NCI-H1694 treated with DMSO at 0.1 percent for 48 hours (cell line): ENCODE measurements at regions not wholly inside any gene's neighbourhood (a gene's known extent, or its start where the extent isn't known, plus 50 kb on each side); places are given as distances from the start of the nearest gene placed in this dataset.
"Not testable (repeated sequence)": the region's sequence is repeated elsewhere in the genome, so short reads cannot be mapped to it uniquely, and the experiment has no call there.

Experiments
- DNase-seq: peaks from one replicate; lab custom pipeline; 2025; lab: John Stamatoyannopoulos, UW

DNA sequence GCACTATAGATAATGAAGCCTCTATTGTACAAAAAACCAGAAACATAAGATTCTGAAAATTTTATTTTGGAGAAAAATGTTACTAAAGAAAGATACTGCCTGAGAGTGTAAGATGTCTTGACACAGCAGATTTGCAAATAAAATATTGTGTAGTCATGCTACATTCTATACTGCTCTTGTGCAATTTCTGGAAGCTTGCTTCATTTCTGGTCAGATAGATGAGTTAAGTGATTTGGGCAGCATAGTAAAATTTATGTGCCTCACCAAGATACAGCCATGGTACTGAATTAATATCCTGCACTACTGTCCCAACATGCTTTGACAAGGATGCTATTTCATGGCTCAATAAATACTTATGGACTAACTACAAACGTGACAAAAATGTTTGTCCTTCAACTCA, 55.1 kb upstream of the STARD13 start:
- DNase-seq, result no peak

DNA sequence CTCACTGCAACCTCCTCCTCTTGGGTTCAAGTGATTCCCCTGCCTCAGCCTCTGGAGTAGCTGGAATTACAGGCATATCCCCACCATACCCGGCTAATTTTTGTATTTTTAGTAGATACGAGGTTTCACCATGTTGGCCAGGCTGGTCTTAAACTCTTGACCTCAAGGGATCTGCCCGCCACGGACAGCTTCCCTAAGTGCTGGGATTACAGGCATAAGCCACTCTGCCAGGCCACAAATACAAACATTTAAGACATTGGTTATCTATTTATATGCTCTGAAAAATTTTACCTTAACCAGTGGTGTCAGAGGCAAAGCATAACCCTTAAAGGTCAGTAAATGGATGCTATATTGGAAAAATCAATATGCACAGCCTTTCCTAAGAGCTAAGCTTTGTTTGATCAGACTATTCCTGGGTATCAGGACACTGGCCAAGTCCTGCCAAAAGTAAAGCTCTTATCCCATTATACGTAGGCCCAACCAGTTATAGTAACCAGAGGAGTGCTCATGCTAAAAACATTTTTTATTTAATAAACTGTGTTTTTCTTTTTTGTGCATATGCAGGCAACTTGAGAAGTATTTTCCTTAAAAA, 56.4 kb upstream of the STARD13 start:
- no peak for DNase-seq

DNA sequence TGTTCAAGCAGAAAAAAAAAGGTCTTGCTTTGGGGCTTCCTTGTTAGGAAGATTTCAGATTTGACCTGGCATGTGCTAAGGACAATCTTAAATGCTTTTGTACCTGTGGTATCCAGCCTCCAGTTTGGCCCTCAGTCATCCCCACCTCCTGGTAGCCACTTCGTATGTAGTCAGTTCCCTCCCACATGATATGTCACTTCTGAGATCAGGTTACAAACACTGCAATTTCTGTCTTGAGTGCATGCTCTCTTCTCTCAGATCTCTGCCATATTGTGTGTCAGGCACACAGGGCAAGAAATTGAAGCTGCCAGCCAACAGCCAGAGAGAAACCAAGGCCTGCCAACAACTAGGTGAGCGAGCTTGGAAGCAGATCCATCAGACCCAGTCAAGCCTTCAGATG, 60.3 kb upstream of the STARD13 start:
- no peak for DNase-seq

DNA sequence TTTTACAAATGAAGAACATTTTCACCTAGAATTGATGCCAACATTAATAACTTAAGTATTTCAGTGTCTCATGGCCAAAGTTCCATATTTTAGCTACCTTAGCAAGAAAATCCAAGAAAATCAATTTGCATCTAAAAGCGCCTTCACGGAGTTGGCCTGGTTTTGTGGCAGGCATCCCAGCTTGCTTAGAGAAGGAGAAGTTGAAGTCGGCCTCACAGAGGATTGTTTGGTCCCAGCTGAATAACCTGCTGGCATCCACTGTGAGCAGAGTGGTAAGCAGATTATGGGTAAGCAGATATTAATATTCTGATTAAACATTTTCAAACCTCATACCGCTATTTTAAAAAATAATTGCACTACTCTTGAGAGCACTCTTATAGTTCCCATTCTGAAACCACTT, 62.3 kb upstream of the STARD13 start:
- DNase-seq, result no peak

DNA sequence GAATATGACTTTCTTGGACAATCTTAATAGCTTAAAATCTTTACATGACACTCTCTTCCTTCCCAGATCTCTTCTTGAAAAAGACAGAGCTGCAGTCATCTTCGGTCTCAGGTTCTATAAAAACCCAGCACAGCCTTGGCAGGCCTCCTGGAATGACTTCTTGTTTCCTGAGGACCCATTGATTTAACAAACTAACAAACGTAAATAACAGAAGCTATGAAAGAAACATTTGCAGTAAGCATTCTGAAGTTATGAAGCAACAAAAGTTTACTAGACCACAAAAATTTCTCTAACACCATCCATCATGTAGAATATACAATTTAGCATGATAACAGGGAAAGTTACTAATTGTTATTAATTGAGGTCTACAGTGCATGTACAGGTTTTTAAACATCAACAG, 62.8 kb upstream of the STARD13 start:
- DNase-seq, result no peak

DNA sequence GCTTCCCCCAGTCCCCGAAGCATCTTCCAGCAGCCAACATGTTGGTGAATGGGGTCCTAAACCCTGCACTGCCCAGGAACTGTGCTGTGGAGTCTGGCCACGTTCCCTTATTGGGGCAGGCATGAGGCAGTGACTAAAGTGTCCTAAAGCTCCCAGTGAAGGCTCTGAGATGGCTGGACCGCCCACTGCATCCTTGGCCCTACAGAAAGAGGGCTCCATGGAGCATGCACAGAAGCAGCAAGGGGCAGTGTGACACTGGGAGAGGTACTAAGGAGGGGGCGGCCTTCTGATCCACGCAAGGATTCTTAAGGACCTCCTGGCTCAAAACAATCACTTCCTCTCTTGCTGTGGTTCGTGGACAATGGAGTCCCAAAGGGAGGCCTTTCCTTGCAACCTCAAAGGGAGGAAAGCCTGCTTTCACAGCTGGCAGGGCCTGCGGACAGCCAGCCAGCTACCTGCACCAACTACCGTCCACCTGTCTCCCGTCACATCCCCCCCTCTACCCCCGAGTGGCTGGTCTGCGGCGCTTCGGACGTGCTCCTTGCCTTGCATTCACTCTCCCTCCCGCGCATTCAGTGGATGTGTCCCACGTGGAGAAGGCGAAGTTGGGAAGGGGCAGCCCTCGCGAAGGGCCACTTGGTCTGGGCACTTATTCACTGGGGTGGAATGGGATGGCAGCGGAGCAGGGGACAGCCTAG, 63.9 kb upstream of the STARD13 start:
- DNase-seq, result no peak

DNA sequence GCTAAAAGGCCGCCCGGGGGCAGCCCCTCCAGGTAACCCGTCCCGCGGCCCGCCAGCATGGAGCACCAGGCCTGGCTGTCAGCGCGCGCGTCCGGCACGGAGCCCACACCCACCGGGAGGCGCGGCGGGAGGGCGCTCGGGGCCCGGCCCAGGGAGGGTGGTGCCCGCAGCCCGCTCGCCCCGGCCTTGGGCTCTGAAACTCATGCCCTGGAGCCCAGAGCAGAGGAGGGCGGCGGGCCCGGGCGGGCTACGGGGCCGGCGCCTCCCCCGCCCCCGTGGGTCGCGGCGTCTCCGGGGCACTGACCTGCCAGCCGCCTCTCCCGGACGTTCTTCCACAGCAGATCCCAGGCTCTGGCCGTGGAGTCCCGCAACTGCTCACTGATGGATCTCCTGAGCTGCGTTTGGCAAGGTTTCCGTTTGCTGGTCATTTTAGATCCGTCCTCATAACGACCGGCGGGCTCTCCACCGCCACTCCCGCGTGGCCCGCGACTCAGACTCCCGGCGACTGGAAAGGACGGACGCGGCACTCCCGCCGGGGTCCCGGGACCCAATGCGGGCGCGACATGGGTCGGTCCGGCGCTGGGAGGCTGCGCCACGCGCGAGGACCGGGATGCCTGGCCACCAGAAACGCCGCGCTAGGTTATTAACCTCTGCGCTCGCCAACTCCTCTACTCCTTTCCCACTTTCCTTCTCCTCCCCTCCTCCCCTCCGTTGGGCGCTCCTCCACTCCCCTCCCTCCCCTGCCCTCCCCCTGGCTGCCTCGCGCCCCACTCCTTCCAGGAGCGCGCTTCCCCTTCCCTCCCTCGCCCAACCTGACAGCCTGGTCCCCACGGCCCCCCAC, 64.7 kb upstream of the STARD13 start:
- no peak for DNase-seq

DNA sequence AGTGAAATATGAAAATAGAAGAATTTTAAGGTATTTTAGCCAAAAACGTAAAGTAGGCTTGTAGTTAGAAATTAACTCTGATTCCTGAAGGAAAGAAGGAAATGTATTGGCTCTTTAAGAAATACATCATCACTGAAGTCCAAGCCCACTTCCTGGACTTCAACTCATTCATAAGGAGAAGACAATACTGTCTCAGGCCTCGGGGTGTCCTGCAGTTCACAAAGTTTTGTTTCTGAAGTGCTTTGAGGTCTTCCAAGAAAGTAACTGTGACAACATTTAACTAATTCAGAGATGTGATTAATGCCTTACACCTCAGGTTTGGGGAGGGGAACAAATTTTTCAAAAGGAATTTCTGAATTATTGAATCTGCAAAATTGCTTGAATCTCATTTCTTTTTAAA, 65.8 kb upstream of the STARD13 start:
- DNase-seq, result no peak

DNA sequence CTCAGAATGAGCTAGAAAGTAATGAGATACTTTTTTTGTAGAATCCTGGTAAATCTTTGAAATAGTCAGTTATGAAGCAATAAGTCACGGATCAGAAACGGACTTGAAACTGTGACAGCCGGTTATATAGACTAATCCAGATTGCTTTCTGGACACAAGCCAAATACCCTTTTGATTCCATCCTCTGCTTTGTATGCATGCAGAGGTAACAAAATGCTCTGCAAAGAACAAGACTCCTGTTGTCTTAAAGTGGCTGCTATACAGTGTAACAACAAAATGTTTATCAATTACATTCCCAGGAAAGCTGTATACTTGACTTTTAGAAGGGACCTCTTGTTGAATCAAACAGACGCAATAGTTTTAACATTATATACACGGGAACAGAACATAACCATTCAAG, 66.5 kb upstream of the STARD13 start:
- DNase-seq, result peak; percentile 73

DNA sequence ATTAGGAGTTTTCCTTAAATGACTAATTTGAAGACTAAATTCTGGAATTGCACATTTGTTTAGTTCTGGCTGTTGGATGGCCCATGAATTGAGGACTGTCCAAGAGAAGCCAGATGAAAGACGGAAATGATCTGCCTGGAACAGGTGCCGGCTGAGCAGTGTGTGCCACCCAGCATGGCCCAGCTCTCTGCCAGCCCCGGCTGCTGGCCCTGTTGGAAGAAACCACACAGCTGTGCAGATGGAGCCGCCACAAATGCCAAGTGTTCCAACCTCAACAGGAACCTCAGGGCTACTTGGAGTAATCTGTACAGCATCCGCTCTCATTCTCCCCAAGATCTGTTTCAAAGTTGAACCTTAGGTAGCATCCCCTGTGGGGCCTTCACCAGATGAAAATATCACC, 67.0 kb upstream of the STARD13 start:
- DNase-seq, result peak; percentile 65

DNA sequence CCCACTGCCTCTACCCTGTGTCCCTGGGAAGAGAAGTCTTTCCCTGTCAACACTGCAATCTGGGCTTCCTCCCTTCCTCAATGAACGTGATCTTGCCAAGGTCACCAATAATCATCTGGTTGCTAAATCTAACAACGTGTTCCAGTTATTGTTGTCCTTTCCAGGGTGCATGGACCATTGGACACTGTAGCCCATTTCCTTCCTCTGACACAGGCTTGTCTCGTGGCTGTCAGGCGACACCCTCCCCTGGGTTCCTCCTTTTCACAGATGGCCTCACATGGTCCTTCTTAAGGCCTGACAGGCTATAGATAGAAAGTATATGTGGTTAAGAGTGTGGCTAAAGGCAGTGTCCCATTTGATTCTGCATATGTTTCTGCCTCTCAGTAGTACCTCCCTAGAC, 67.7 kb upstream of the STARD13 start:
- no peak for DNase-seq

DNA sequence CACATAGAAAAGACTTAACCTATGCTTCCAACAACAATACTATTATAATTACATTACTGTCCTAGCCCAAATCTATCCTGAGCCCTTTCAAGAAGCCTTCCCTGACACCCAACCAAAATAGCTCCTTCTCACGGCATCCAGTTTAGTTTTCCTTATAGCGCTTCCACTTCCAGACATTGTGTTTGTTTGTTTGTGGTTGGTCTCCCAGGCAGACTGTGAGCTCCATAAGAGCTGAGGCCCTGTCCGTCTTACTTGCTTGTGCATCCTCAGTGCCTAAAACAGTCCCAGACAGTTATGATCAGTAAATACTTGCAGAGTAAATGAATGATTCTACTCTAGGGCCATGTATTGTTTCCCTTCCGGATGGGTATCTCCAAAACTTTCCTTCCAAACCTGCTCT, 68.1 kb upstream of the STARD13 start:
- DNase-seq, result no peak

DNA sequence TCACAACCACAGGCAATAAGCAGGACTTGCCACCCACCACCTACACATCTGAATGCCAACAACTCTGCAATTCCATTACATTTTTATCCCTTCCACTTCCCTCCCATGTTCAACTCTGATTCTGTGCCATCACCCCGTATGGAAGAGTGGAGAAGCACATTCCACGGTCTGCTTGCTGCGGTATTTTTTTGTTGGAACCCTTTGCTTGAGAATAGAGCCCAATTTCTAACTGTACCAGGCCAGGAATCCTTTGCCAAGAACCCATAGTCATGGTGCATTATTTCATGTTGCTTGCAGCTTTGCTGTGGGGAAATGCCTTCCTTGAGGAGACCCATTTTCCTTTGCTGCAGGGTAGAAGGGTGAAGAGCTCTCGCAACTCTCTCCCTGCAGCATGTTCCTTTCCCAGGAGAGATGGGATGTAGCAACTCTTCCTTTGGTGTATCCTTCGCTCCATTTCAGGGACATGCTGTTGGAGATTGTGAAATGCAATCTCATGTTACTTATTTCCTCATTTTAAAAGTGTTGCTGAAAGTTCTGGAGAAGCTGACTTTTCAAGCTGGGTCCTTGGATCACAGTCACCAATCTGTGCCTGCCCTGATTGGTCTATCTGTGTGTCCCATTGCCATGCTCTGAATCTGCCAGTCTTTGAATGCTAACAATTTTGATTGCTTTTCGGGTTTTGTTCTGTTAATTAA, 69.8 kb upstream of the STARD13 start:
- DNase-seq, result no peak

DNA sequence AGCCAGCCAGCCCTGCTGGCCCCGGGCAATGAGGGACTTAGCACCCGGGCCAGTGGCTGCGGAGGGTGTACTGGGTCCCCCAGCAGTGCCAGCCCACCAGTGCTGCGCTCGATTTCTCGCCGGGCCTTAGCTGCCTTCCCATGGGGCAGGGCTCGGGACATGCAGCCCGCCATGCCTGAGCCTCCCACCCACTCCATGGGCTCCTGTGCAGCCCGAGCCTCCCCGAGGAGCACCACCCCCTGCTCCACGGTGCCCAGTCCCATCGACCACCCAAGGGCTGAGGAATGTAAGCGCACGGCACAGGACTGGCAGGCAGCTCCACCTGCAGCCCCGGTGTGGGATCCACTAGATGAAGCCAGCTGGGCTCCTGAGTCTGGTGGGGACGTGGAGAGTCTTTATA, 72.5 kb upstream of the STARD13 start:
- DNase-seq, result not testable (repeated sequence)

DNA sequence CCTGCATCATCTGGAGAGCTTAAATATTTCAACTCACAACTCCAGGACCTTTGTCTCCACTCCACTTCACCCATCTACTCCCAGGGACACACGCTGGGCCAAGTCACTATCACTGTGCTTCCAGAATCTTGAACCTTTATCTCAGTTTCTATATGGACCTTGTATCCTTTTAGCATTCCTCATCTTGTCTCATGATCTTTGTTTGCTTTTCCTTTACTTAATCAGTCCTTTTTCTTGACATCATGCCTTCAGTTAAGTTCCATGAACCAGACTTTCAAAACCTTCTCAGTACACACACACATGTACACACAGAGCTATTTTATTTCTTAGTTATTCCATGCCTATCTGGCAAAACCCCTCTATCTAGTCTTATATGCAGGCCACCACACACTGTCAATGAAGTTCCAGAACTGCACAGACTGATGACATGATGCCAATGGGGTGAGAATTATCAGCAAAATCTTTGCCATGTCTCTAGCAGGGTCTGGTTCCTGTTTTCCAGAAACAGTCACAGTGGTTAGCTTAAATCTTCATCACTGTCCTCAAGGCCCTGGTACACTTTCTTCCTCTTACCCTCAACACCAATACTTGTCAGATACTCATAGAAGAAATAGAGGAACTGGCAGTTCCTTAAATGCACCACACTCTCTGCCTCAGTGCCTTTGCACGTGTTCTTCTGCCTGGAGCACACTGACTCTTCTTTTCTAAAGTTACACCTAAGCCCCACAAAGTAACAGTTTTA, 77.6 kb upstream of the STARD13 start:
- DNase-seq, result no peak

DNA sequence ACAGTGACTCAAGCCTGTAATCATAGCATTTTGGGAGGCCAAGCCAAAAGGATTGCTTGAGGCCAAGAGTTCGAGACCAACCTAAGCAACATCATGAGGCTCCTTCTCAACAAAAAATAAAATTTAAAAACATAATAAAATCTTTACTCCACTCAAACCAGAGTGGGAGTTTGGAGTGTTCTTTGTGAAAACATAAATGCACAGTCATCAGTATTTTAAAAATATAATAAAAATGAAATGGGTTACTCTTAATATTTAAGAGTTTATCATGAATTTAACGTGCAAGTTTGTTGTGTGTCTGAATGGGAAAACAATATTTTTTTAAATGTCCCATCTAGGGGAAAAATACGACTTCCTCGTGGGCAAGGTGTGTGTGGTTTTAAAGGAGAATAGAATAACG, 78.6 kb upstream of the STARD13 start:
- DNase-seq, result no peak

DNA sequence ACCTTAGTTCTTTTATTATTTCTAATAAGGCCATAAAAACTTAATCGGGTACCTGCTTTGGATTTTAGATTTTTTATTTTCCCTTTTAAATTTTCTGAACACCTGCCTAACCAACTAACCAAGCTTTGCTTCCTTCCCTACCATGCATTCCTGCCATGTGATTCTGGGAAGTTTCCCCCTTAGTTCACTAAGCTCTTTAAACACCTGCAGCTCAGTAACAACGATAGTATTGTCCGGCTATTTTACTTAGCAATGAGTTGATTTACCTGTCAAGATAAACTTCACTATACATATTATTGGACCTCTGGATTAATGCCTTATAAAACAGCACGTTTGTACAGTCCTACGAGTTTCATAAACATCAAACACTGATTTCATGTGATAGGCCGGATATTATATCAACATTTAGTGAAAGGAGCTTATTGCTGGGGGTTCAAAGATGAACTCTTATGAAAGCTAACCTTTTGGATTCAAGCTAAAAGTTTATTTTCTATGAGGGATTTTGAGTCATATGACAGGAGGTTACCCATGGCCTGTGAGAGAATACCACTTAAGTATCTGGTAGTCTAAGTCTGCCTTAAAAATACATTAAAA, 81.0 kb upstream of the STARD13 start:
- no peak for DNase-seq

DNA sequence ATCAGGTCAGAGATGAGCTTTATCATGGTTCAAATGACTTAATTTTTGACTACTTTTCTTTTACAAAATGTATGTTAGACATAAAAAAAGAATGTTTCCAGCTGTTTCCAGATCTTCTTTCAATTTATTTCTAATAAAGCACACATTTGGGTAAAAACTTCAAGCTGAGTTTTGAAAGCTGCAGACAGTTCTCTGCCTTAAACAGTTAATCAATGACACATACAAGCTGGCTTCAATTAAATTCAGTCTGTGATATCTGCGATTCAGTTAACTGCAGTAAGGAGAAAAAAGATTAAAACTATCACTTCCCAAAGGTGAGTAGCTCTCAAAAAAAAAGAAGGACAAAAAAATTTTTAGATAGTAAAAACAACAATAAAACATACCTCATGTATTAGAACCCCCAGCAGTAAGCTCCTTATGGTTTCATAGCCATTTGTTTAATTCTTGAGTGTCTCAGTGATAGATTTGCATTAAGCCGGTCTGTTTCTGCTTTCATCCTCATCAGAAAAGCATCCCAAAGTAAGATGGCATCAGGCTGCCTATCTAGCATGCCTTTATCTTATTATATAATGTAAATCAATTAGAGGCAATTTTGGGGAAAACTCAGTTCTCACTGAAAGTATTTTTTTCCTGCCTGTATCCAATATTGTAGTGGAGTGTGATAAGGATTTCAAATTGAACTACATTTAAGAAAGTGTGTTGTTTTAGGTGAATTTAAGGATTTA, 81.8 kb upstream of the STARD13 start:
- DNase-seq, result no peak

DNA sequence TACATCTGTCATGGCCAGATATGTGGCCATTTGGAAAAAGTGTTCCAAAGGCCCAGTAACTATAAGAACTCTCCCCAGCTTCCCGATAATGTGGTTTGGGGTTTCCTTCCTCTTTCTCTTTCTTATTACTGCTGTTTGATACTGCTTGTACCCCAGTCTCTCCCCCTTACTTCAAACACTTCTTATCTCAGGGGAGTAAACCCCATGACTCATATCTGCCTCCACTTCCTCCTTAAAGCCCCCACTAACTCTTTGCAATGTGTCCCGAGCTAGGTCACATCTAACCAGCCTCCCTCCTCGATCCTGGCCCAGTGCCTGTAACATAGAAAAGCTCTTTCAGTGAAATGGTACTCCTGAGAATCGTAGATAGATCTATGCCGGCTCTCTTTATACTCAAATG, 82.4 kb upstream of the STARD13 start:
- DNase-seq, result no peak

DNA sequence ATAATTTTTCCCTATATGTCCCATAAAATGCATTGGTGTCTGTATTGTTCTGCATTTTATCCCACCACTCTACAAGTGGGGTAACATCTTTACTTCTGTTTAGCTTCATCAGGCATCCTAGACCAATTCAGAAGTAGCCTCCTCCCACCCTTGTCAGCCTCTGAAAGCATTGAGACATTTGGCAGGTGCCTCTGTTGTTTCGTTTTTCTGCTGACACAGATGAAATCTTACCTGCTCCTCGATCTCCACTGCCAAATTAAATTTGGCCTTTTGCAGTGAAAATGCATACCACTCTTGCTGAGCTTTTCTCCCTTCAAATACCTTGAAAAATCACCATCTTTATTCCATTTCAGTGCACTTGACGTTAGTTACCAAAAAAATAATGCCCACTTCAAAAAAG, 83.5 kb upstream of the STARD13 start:
- no peak for DNase-seq
